ENCODE measurements at regions not wholly inside any gene's neighbourhood (a gene's known extent, or its start where the extent isn't known, plus 50 kb on each side); places are given as distances from the start of the nearest gene placed in this dataset.
A peak's percentile ranks its signal among the peaks of the same experiment; 100 is the strongest.

DNA sequence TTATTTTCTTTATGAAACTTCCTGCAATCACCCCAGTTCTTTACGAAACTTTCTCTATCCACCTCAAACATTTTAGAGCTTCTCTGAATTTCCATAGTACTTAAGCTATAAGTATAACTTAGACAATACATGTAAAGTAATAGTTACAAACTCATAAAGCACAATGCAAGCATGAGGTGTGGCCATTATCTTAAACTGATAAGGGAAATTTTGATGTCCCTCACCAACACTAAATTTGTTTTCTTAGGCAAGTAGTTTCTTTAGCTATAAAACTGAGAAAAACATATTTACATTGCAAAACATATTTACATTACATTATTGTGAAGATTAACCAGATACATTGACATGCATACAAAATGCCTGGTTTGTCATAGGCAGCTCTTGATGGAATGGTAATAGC, 146.4 kb upstream of the ATP1B1 start:
- in situ Hi-C loops (cut with MboI; ENCODE audit: low pct_ligation_motif_present in 1 of 4, low pct_unique_long_range_greater_than_20kb in 1 of 4, low sequenced_read_pairs in 3 of 4) (no loop called here), intact Hi-C loops (cut with DNase I; ENCODE audit: low total_unique reads) (no loop called here)
- Histone ChIP-seq H3K4me1 (peaks cover 0 to 6% (median 0%) of the 10 kb centered on the region in 4 donors), H3K36me3 (no peaks in the 10 kb centered on the region), H3K27ac (peak overlapping the region in 3 of 4 donors; percentile 14 to 34 (median 15)), H3K9me3 (no peaks in the 10 kb centered on the region), H3K4me3 (no peak overlapping the region), H3K27me3 (no peaks in the 10 kb centered on the region)
- DNase-seq = no peak
- WGBS, 2 donors (ENCODE audit: low coverage in 1 of 2) = 33 to 62% methylated on average over 1 of the region's 1 CpG
- TF ChIP-seq POLR2A (IDR thresholded peaks at IDR 0.05) (no peak), POLR2AphosphoS5 (IDR thresholded peaks at IDR 0.05) (no peak), EP300 (IDR thresholded peaks at IDR 0.05; ENCODE audit: low read depth) (no peak)
- TF ChIP-seq, protein P1, sequence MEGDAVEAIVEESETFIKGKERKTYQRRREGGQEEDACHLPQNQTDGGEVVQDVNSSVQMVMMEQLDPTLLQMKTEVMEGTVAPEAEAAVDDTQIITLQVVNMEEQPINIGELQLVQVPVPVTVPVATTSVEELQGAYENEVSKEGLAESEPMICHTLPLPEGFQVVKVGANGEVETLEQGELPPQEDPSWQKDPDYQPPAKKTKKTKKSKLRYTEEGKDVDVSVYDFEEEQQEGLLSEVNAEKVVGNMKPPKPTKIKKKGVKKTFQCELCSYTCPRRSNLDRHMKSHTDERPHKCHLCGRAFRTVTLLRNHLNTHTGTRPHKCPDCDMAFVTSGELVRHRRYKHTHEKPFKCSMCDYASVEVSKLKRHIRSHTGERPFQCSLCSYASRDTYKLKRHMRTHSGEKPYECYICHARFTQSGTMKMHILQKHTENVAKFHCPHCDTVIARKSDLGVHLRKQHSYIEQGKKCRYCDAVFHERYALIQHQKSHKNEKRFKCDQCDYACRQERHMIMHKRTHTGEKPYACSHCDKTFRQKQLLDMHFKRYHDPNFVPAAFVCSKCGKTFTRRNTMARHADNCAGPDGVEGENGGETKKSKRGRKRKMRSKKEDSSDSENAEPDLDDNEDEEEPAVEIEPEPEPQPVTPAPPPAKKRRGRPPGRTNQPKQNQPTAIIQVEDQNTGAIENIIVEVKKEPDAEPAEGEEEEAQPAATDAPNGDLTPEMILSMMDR (IDR thresholded peaks at IDR 0.05) = no peak

DNA sequence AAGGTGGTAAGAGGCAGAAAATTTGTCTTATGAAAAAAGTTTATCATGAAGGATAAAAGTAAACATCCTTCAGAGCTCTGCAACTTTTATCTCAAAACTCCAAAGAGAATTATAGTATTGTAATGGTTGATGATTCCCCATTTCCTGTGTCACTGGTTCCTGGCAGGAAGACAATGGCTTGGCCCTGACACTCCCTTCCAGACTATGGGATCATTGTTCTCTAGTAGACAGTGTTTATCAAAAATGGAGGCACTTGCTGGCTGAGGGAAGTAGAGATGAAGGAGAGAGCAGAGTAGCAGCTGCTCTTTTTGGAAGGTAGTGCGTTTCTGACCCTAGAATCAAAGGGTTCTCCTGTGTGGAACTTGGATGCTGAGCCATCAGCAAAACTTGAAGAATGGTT, 145.9 kb upstream of the ATP1B1 start:
- peak; percentile 35 for DNase-seq

DNA sequence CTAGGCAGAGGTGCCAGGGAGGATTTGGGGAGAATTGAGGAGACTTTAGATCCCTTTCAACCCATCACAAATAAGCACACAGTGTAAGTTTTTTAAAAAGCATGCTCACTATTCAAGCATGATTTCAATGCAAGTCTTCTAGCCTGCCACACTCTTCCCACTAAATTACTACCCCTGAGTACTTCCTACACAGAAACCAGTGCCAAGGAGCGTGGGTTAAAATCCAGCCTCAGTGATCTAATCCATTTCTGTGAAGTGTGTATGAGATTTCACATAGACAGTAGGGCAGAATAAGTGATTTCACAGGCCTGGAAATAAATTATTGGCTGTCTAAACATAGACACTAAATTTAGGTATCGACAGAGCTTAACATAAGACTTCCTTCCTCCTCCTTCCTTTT, 142.9 kb upstream of the ATP1B1 start:
- no peaks in the 10 kb centered on the region for H3K27me3 ChIP-seq
- WGBS, 2 donors (ENCODE audit: low coverage in 1 of 2) = 60 to 78% methylated on average over 1 to 2 of the region's 2 CpGs
- no peak overlapping the region for H3K4me3 ChIP-seq
- in situ Hi-C loops (cut with MboI; ENCODE audit: low pct_ligation_motif_present in 1 of 4, low pct_unique_long_range_greater_than_20kb in 1 of 4, low sequenced_read_pairs in 3 of 4) (no loop called here), intact Hi-C loops (cut with DNase I; ENCODE audit: low total_unique reads) (no loop called here)
- no peak for DNase-seq
- H3K9me3 ChIP-seq = no peaks in the 10 kb centered on the region
- TF ChIP-seq POLR2A (IDR thresholded peaks at IDR 0.05) (no peak), EP300 (IDR thresholded peaks at IDR 0.05; ENCODE audit: low read depth) (no peak), POLR2AphosphoS5 (IDR thresholded peaks at IDR 0.05) (no peak)
- TF ChIP-seq, protein P1 (IDR thresholded peaks at IDR 0.05) = no peak
- H3K4me1 ChIP-seq = peaks cover 0 to 6% (median 0%) of the 10 kb centered on the region in 4 donors
- no peak overlapping the region for H3K27ac ChIP-seq
- no peaks in the 10 kb centered on the region for H3K36me3 ChIP-seq

More for the DNA sequence above, 145.9 kb upstream of the ATP1B1 start:
- in situ Hi-C loops (cut with MboI; ENCODE audit: low pct_ligation_motif_present in 1 of 4, low pct_unique_long_range_greater_than_20kb in 1 of 4, low sequenced_read_pairs in 3 of 4) (no loop called here), intact Hi-C loops (cut with DNase I; ENCODE audit: low total_unique reads) (no loop called here)
- TF ChIP-seq, protein P1 (IDR thresholded peaks at IDR 0.05) = no peak
- no peak for TF ChIP-seq POLR2A (IDR thresholded peaks at IDR 0.05)
- TF ChIP-seq POLR2AphosphoS5 (IDR thresholded peaks at IDR 0.05) = no peak
- no peak for TF ChIP-seq EP300 (IDR thresholded peaks at IDR 0.05; ENCODE audit: low read depth)
- H3K36me3 ChIP-seq = no peaks in the 10 kb centered on the region
- H3K4me1 ChIP-seq = peaks cover 0 to 6% (median 0%) of the 10 kb centered on the region in 4 donors
- H3K4me3 ChIP-seq = no peak overlapping the region
- H3K27me3 ChIP-seq = no peaks in the 10 kb centered on the region
- 35% methylated on average over 1 of the region's 1 CpG; no CpG with 5 or more reads in 1 of the 2 donors for WGBS, 2 donors (ENCODE audit: low coverage in 1 of 2)
- peak overlapping the region in 2 of 4 donors; percentile 14 to 34 for H3K27ac ChIP-seq
- H3K9me3 ChIP-seq = no peaks in the 10 kb centered on the region

DNA sequence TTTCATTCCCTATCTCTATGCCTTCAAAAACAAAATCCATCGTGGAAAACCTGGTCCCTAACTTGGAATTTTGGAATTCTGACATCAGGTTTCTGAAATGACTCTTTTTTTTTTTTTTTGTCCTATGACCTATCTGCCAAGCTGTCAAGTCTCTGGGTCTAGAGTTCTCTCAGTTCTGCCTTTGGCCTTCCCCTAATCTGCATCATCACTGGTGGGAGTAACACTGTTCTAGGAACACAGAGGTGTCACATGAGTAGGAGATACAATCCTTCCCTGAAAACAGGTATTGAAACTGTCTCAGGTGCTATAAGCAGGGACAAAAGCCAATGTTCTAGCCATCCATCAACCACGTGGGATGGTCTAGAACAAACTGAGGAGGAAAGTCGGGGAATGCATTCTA, 142.0 kb upstream of the ATP1B1 start:
- Histone ChIP-seq H3K27me3 (no peaks in the 10 kb centered on the region), H3K4me1 (peaks cover 0 to 6% (median 0%) of the 10 kb centered on the region in 4 donors), H3K36me3 (no peaks in the 10 kb centered on the region), H3K27ac (no peak overlapping the region), H3K9me3 (no peaks in the 10 kb centered on the region), H3K4me3 (no peak overlapping the region)
- in situ Hi-C loops (cut with MboI; ENCODE audit: low pct_ligation_motif_present in 1 of 4, low pct_unique_long_range_greater_than_20kb in 1 of 4, low sequenced_read_pairs in 3 of 4) (no loop called here), intact Hi-C loops (cut with DNase I; ENCODE audit: low total_unique reads) (no loop called here)
- TF ChIP-seq, protein P1 (IDR thresholded peaks at IDR 0.05) = no peak
- TF ChIP-seq POLR2AphosphoS5 (IDR thresholded peaks at IDR 0.05) = no peak
- no peak for TF ChIP-seq EP300 (IDR thresholded peaks at IDR 0.05; ENCODE audit: low read depth)
- no peak for TF ChIP-seq POLR2A (IDR thresholded peaks at IDR 0.05)
- no peak for DNase-seq
- 67 to 97% methylated on average over 3 of the region's 3 CpGs for WGBS, 2 donors (ENCODE audit: low coverage in 1 of 2)

Measured in transverse colon (tissue), 4 donors.